VCaP (cell line): ENCODE measurements at regions not wholly inside any gene's neighbourhood (a gene's known extent, or its start where the extent isn't known, plus 50 kb on each side); places are given as distances from the start of the nearest gene placed in this dataset.
"Not testable (repeated sequence)": the region's sequence is repeated elsewhere in the genome, so short reads cannot be mapped to it uniquely, and the experiment has no call there.

Experiments
- H3K27ac ChIP-seq: fragments of 450-650 bp; 2 replicates; pipeline ENCODE4 v1.5.1; 2017
- CTCF ChIP-seq: fragments of 450-650 bp; conservative IDR thresholded peaks from 2 replicates; pipeline ENCODE4 v1.5.1; 2017; ENCODE audit warnings: mild to moderate bottlenecking, moderate library complexity

DNA sequence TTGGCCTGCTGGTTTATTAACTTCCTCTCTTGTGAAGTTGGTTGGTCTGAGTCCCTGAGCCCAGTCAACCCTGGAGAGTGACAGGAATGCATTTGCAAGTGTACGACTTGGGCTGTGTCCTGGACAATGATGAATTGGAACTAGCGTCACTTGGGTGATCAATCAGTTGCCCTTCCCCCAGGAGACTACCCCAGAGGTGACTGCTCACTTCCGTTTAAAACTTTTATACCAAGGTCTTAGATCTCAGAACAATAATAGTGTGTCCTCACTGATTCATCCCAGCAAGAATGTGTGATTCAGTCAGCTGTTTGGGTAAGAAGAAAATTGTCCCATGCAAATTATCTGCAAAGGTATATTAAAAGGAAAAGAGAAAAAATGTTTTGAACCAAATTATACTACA lies 102.9 kb upstream of the ARMC3 start:
- no peak for TF ChIP-seq CTCF
- H3K27ac ChIP-seq, result no peak overlapping the region

GRCh38 chr10:22824520-22824919 lies 103.3 kb upstream of the ARMC3 start:
- no peak for TF ChIP-seq CTCF
- H3K27ac ChIP-seq, result no peak overlapping the region

DNA sequence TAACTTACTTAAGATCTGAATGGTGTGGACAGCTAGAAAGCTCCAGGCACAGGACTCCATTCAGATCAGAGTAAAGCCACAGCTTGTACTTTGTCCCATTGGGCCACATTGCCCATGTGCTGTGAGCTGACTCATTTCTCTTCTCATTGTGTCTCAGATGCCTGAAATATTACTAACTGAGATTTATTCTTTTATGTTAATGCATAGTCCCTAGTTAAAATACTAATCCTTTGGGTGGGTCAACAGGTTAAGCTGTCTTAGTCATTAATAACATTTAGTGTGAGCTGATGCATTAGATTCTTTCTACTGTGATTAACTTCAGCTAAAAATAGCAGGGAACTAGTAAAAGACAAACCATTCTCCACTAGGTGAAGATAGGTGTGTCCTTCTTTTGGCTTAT lies 104.7 kb upstream of the ARMC3 start:
- no peak overlapping the region for H3K27ac ChIP-seq
- no peak for TF ChIP-seq CTCF

GRCh38 chr10:22821921-22822320 lies 105.9 kb upstream of the ARMC3 start:
- H3K27ac ChIP-seq, result not testable (repeated sequence)

- no peak for TF ChIP-seq CTCF
Measured at GRCh38 chr10:22821501-22821900, 106.4 kb upstream of the ARMC3 start.

GRCh38 chr10:22816298-22816653 lies 101.9 kb upstream of the PIP4K2A start:
- H3K27ac ChIP-seq, result no peak overlapping the region
- no peak for TF ChIP-seq CTCF

More at GRCh38 chr10:22821501-22821900, 106.4 kb upstream of the ARMC3 start:
- H3K27ac ChIP-seq, result no peak overlapping the region

GRCh38 chr10:22810643-22811465 lies 96.5 kb upstream of the PIP4K2A start:
- no peak overlapping the region for H3K27ac ChIP-seq
- TF ChIP-seq CTCF, result no peak

- TF ChIP-seq CTCF, result no peak
- H3K27ac ChIP-seq, result no peak overlapping the region
Measured at GRCh38 chr10:22807238-22807637, 92.9 kb upstream of the PIP4K2A start.
